Erythroblast (primary cell): ENCODE measurements at regions not wholly inside any gene's neighbourhood (a gene's known extent, or its start where the extent isn't known, plus 50 kb on each side); places are given as distances from the start of the nearest gene placed in this dataset.

Experiments
- GATA1 ChIP-seq: IDR thresholded peaks from 2 replicates; pipeline ENCODE4 v1.6.1; 2011; ENCODE audit warnings: low read depth, mild to moderate bottlenecking, control low read depth, low read length, moderate library complexity
- POLR2A ChIP-seq: IDR thresholded peaks from 2 replicates; pipeline ENCODE4 v1.6.1; 2011; ENCODE audit warnings: mild to moderate bottlenecking, low read length

GRCh38 chr16:52229471-52229870, 317.5 kb downstream of the TOX3 start:
- TF ChIP-seq POLR2A (no peak), GATA1 (no peak)
